Left lobe of liver (tissue), 2 donors: ENCODE measurements at regions not wholly inside any gene's neighbourhood (a gene's known extent, or its start where the extent isn't known, plus 50 kb on each side); places are given as distances from the start of the nearest gene placed in this dataset.
A peak's percentile ranks its signal among the peaks of the same experiment; 100 is the strongest.
"Not testable (repeated sequence)": the region's sequence is repeated elsewhere in the genome, so short reads cannot be mapped to it uniquely, and the experiment has no call there.

ENCODE experiments used
- ATAC-seq: fragments of 200-7000 bp; cut with Tn5 transposase; one replicate; pipeline ENCODE4 v1.9.1; 2020; ENCODE audit warnings: mild to moderate bottlenecking, moderate library complexity
- DNase-seq: peaks from one replicate; pipeline ENCODE4 v3.0.0-alpha.2; 2020; ENCODE audit warnings: low spot score
- donor health status: DM: no; HTN: no; CAD: no; lungs with moderate emphysema.
- donor health status: DM: no; HTN: yes; CAD: no.

GRCh38 chrX:128992107-128992971 is 531.0 kb downstream of the SMARCA1 start:
- DNase-seq, result no peak
- no peak for ATAC-seq

GRCh38 chrX:128975745-128976144 is 547.5 kb downstream of the SMARCA1 start:
- DNase-seq, result peak; percentile 42
- ATAC-seq, result peak; percentile 85

DNA sequence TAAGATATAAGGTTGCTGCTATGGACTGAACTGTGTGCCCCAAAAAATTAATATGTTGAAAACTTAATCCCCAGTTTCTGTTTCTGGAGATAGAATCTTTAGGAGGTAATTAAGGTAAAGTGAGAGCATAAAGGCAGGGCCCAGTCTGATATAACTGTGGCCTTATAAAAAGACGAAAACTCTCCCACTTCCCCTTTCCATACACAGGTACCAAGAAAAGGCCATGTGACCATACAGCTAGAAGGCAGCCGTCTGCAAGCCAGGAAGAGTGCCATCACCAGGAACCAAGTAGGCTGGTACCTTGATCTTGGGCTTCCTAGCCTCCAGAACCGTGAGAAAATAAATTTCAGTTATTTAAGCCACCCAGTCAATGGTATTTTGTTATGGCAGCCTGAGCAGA is 550.3 kb downstream of the SMARCA1 start:
- no peak for ATAC-seq
- no peak for DNase-seq

GRCh38 chrX:128961290-128961689 is 562.0 kb downstream of the SMARCA1 start:
- ATAC-seq (peak; percentile 55), DNase-seq (no peak)

DNA sequence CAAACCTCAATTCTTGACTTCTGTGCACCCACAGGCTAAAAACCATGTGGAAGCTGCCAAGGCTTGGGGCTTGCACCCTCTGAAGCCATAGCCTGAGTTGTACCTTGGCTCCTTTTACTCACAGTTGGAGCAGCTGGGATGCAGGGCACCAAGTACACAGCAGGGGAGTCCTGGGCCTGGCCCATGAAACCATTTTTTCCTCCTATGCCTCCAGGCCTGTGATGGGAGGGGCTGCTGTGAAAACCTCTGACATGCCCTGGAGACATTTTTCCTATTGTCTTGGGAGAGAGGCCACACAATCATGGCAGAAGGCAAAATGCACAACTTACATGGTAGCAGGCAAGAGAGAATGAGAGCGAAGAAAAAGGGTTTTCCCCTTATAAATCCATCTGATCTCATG is 568.6 kb downstream of the SMARCA1 start:
- DNase-seq, ATAC-seq: not testable (repeated sequence)

GRCh38 chrX:128931071-128931470 is 592.2 kb downstream of the SMARCA1 start:
- ATAC-seq, result peak; percentile 36

DNA sequence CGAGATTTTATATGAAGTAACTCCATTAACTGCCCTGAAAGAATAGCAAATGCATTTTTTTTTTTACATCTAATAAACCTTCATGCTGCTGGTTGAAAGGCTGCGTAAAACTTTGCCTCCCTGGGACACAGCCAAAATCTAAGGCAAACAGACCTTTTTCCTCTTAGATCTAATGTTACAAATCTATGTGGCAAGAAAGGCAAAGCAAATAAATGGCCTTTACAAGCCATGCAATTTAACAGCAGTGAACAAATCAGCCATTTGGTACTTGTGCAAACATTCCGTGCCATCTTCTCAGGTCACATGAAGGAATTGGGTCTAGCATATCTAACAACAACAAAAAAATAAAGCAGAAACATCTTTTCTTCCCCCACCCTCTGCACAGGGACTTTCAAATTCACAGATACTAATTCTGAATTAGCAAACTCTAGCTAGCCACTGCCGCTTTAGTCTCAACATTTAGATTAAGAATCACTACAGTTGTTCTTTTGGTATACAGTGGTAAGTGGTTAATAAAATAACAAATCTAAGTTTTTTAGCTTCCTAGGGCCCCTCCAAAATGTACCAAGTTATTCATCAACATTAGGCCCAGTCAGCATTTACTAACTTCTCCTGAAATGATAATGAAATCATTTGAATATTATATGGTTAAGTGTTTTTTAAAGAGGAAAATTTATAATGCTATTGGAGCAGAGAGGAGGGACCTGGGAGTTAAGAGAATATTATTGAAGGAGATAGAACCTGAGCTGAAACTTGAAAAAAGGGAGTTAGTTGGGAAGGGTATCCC is 593.8 kb downstream of the SMARCA1 start:
- DNase-seq (peak; percentile 56), ATAC-seq (peak; percentile 87)

More at GRCh38 chrX:128931071-128931470, 592.2 kb downstream of the SMARCA1 start:
- no peak for DNase-seq

DNA sequence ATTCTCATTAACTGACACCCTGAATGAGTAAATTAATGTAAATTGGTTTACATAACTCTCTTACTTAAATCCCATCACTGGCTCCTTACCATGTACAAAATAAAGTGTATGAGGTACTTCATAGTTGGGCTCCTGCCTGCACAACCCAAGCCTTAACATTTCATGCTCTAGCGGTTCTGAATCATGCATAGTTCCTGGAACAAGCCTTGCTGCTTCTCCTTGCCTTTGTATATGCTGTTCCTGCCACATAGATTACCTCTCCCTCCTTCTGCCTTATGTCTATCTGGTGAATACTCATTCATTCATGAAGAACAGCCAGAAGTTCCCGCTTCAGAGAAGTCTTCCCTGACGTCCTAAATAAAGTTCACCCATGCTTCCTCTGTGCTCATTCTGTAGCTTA is 594.7 kb downstream of the SMARCA1 start:
- peak; percentile 42 for ATAC-seq
- no peak for DNase-seq

- no peak for DNase-seq
- peak; percentile 45 for ATAC-seq
Measured at GRCh38 chrX:128927363-128927762, 595.9 kb downstream of the SMARCA1 start.

DNA sequence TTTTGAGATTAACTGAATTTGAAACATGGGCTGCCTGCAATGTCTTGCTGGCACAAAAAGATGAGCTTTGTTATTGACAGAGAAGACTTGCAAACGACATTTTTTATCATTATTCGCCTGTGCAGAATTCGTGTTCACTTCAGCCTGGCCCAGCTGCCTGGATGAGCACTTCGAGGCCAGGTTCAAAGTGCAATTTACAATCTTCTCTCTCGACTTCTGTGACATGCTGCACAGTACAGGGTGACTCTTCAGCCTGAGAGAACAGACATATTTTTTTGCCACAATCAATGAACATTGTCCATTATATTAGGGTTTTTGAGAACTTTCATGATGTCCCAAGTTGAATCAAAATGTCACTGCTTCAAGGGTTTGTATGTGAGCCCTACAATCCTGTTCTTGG is 616.5 kb downstream of the SMARCA1 start:
- DNase-seq (no peak), ATAC-seq (peak; percentile 69)

DNA sequence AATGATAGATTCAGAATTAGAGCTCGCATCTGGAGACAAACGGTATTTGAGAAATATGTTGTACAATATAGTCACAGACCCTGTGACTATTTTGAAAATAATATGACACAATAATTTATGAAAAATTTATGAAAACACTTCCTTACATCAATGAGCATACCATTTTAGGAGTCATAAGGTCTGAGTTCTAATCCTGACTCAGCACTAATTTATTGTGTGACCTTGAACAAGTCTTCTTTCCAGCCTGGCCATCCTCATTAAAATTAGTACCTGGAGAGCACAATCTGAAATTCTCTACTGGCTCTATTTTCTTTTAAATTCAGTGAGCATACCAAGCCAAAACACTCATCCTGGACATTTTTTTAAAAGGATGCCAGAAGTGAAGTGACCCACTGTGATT is 622.3 kb downstream of the SMARCA1 start:
- DNase-seq (no peak), ATAC-seq (no peak)

GRCh38 chrX:128897621-128898020 is 625.7 kb downstream of the SMARCA1 start:
- ATAC-seq (no peak), DNase-seq (no peak)

GRCh38 chrX:128891554-128891953 is 631.7 kb downstream of the SMARCA1 start:
- ATAC-seq (no peak), DNase-seq (no peak)

DNA sequence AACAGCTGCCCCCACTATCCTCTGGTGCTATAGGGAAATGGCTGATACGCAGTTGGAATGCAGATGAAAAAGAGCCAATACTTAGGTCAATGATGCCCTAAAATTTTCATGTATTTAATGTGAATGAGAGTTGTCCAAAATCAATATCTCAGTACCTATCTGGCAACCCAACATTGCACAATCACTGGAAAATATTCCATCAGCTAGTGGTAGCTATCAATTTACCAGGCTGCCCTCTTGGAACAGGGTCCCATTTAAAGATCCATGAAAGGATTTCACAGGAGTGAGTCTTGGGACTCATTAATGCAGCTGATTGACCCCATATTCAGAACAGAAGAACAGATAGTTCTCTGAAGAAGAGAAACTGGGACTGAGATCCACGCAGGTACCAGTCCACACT is 638.9 kb downstream of the SMARCA1 start:
- ATAC-seq, result peak; percentile 71
- DNase-seq, result no peak

DNA sequence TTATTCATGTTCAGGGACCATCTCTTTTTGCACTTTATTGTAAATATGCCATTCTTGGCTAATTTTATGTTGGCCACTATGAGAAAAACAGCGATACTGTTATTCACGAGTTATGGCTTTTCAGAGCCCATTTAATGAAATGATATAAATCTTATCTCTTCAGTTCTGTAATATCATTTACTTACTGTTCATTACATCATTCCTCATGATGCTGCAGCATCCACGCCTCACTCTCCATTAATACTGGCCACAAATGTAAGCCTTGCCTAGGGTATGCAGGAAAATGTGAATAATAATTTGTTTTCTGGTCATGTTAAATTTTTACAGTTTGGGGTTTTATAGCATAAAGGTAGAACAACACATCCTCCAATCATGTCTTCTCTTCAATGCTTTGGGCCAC is 639.6 kb downstream of the SMARCA1 start:
- DNase-seq (no peak), ATAC-seq (no peak)

DNA sequence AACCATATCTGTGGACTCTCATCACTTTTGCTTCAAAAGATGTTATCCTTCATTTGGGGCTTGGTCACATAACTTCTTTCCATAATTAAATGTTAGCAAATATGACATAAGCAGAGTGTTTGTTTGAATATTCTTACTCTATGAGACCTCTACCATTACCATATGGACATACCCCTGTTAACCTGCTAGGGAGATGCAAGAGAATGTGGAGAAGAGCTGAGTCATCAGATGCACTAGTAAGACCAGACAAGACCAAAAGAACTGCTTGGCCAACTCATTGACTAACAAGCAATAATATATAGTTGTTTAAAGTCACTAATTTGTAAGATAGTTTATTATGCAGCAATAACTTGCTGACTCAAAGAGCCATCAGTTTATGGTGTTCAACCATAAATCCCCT is 652.9 kb downstream of the SMARCA1 start:
- no peak for DNase-seq
- no peak for ATAC-seq

- DNase-seq (no peak), ATAC-seq (peak; percentile 51)
Measured at GRCh38 chrX:128862557-128862956, 660.7 kb downstream of the SMARCA1 start.

DNA sequence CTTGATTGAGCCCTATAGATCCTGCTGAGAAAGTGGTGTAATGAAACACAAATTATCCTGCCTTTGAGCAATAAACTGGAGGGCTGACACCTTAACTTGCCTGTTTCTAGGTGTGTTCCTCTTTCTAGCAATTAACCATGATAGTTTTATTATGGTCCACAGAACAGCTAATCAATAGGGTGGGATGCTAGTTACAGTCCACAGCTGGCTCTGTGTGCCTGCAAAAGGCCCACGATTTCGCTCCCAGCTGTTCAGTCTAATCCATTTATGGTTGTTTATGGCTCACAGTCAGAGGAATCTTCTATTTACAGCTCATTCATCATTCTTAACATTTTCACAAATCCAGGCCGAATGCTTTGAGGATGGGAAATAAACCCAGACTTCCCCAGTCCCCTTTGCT is 674.9 kb downstream of the SMARCA1 start:
- no peak for ATAC-seq
- DNase-seq, result no peak

- DNase-seq, result no peak
- ATAC-seq, result no peak
Measured at GRCh38 chrX:128846385-128846784, 676.9 kb downstream of the SMARCA1 start.

DNA sequence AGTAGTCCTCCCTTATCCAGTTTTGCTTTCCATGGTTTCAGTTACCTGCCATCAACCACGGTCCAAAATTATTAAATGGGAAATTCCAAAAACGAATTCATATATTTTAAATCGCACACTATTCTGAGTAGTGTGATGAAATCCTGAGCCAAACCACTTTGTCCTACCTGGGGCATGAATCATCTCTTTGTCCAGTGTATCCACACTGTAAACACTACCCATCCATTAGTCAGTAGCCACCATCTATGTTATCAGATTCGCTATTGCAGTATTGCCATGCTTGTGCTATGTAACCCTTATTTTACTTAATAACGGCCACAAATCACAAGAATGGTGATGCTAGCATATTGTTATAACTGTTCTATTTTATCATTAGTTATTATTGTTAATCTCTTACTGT is 704.6 kb downstream of the SMARCA1 start:
- ATAC-seq (no peak), DNase-seq (no peak)

GRCh38 chrX:128816919-128817318 is 706.4 kb downstream of the SMARCA1 start:
- no peak for DNase-seq

DNA sequence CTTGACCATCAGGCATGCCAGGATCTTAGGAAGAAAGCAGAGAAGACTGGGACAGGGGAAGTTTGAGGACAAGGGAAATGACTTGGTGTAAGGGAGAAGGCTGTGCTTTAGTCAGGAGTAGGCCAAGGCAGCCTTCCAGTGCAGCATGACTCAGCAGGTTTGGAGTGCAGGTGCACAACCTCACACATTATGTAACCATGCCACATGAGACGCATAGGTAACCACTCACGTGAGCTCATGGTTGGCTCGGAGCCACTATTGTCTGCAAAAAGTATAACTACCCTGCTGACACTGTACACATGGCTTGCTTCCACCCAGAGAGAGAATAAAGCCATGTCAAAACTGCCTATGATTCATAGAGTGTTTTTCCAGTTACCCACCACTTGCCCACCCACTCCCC is 715.9 kb downstream of the SMARCA1 start:
- no peak for DNase-seq
- ATAC-seq, result no peak

More at GRCh38 chrX:128816919-128817318, 706.4 kb downstream of the SMARCA1 start:
- peak; percentile 48 for ATAC-seq
